ENCODE measurements at regions not wholly inside any gene's neighbourhood (a gene's known extent, or its start where the extent isn't known, plus 50 kb on each side); places are given as distances from the start of the nearest gene placed in this dataset.

DNA sequence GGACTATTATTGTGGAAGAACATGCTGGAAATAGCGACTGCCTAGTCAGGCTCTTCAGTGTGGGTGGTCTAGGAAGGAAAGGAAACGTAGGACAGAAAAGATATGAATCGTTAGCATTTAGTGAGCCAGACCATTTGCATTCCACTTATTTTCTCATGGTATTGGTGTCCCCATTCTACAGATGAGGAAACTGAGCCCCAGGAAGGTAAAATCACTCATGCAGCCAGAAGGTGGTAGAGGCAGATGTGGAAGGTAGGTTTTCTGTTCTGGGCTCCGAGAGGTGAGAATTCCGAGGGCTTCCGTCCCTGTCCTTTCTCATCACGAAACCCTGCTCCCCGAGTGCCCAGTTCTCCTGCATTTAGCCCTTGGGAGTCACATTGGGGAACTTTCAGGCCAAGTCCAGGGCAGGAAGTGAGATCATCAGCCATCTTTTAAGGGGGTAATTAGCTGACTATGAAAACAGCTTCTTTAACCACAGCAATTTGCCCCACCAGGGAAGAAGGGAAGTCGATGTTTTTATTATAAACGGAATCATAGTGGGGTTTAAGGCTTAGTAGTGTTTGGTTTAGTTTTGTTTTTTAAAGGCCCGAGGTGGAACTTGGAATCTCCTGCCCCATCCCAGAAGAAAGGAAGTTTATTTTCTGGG, 110.7 kb upstream of the IRX3 start:
- ATAC-seq, result no peak
- intact Hi-C loops (cut with DNase I), result no loop called here
- no peak for DNase-seq (ENCODE audit: missing footprints)

DNA sequence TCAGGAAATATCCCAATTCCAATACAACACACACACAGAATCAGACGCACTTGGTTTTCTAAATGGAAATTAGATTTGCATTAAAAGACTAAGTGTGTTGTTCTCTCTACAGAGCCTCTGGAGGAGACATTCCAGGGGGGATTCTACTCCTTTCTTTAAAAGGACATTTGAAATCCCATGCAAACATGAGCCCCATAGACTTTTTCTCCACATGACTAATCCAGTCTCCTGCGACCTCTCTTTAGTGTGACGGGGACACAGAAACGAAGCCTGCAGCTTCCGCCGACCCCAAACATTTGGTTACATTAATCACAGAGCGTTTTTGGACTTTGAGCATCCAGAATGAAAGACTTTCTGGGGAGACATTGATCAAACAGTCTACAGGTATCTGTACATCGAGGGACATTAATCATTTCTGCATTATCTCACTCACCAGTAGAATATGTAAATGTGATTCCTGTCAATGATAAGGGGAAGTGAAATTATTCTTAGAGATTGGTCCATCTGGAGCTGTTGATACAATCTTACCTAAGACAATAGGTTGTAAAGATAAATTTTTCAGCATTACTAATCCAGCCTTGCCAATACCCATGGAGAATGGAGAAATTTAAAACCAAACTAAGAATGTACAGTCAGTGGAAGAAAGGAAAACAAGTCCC, 103.4 kb upstream of the IRX3 start:
- intact Hi-C loops (cut with DNase I), result no loop called here
- ATAC-seq (no peak), DNase-seq (ENCODE audit: missing footprints) (no peak)

DNA sequence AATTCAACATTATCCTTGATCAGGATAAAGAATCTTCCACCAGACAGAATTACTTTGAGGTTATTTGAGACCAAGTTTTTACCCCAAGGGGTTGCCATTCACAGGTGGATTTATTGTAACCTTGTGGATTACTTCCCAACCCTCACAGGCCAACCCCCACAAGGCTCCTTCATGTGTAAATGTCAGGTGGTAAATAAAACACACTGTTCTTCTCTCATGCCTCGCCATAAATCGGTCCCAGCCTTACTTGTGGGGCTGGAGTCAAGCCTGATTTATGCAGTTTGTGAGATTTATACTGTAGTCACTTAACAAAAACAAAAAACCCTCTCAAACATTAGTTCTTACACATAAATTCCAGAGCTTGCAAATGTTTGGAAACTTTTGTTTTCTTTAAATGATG, 98.6 kb upstream of the IRX3 start:
- ATAC-seq, result no peak
- intact Hi-C loops (cut with DNase I), result no loop called here
- DNase-seq (ENCODE audit: missing footprints), result no peak

GRCh38 chr16:54381601-54382313, 95.2 kb upstream of the IRX3 start:
- intact Hi-C loops (cut with DNase I), result no loop called here
- ATAC-seq, result no peak

GRCh38 chr16:54375071-54375470, 88.5 kb upstream of the IRX3 start:
- intact Hi-C loops (cut with DNase I), result no loop called here
- ATAC-seq (no peak), DNase-seq (ENCODE audit: missing footprints) (no peak)

More at GRCh38 chr16:54381601-54382313, 95.2 kb upstream of the IRX3 start:
- DNase-seq (ENCODE audit: missing footprints), result no peak

GRCh38 chr16:54373534-54374520, 87.2 kb upstream of the IRX3 start:
- intact Hi-C loops (cut with DNase I), result no loop called here
- DNase-seq (ENCODE audit: missing footprints), result no peak

GRCh38 chr16:54370278-54371040, 83.9 kb upstream of the IRX3 start:
- intact Hi-C loops (cut with DNase I), result no loop called here
- DNase-seq (ENCODE audit: missing footprints), result no peak
- ATAC-seq, result peak; percentile 57

More at GRCh38 chr16:54373534-54374520, 87.2 kb upstream of the IRX3 start:
- no peak for ATAC-seq

GRCh38 chr16:54369861-54370260, 83.3 kb upstream of the IRX3 start:
- no peak for ATAC-seq
- intact Hi-C loops (cut with DNase I), result no loop called here
- DNase-seq (ENCODE audit: missing footprints), result no peak

- DNase-seq (ENCODE audit: missing footprints) (no peak), ATAC-seq (no peak)
- intact Hi-C loops (cut with DNase I), result no loop called here
Observed at GRCh38 chr16:54366943-54367342, 80.4 kb upstream of the IRX3 start.

DNA sequence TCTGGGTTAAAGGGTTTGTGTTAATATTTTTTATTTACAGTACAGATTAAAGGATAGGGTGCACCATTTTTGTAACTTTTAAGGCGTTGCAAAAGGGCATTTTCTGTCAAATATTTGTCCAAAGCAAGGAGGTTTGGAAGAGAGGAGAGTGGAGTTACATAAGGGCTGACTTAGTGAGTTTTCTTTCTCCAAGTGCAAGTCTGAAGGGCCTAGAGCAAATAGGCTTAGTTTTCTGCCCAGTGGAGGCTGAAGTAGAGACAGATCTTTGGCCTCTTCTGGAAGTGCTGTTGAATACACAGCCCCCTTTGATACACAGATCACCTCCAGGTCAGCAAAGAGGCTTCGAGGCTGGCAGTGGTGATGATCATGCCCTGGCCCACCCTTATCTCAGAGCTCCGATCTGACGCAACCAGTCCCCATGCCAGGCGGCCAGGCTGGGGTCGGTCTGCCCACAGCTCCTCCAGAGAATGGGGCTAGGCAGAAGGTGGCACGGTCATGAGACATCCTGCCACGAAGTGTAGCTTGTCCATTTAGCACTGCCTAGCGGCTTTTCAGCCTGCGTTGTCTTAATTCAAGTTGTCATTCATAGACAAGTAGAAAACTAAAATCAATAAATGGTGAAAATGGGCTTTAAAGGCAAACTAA, 79.5 kb upstream of the IRX3 start:
- intact Hi-C loops (cut with DNase I), result no loop called here
- ATAC-seq (no peak), DNase-seq (ENCODE audit: missing footprints) (no peak)

DNA sequence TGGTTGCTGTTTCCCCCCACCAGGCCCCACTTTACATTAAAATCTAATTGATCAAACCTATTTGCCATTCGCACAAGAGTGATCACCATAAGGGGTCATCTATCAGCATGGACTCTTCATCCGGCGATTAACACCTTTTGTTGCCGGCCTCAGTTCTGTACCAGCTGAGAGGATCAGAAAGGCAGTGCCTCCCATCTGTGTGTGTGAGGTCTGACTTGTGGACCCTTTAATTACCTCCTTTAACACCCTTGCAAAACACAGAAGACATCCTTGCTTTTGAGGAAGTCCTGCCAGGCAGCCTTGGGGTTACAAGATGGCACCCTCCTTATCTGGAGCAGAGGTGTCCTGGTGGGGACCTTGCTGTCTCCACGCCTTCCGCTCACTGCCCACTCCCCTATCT, 77.2 kb upstream of the IRX3 start:
- ATAC-seq (no peak), DNase-seq (ENCODE audit: missing footprints) (no peak)
- intact Hi-C loops (cut with DNase I), result no loop called here

GRCh38 chr16:54362591-54363206, 76.1 kb upstream of the IRX3 start:
- intact Hi-C loops (cut with DNase I), result no loop called here
- DNase-seq (ENCODE audit: missing footprints) (no peak), ATAC-seq (no peak)

DNA sequence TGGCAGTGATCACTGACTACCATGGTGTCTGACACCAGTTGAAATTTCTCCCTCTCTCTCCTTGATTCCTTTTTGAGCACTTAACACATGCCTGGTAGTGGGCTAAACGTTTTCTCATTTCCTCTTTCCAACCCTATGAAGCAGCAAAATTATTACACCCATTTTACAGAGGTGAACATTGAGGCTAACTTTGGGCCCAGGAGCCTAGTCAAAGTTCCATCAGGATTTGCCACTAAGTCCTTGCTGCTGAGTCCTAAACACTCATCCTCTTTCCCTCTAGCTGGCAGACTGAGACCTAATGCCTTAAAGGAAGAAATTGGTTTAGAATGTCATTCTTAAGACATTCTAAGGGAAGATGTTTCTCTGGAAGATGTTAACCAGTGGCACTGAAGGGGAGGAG, 74.7 kb upstream of the IRX3 start:
- intact Hi-C loops (cut with DNase I), result no loop called here
- no peak for ATAC-seq
- DNase-seq (ENCODE audit: missing footprints), result no peak

DNA sequence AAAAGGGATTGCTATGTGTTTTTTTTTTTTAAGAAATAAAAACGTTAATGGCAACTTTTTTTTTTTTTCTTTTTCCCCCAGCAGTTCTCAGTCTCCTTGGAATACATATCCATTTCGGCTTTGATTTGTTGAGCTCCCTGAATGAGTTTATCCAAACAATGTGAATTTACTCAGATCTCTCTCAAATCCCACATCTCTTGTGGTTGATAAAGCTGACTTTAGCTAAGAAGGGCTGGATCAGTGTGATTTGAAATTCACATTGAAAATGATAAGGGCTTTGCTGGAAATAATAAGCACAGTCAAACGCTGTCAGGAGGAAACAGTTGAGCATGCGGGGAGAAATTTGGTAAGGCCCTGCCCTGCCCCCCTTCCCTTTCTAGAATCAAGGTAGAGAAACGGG, 74.1 kb upstream of the IRX3 start:
- intact Hi-C loops (cut with DNase I), result no loop called here
- no peak for ATAC-seq

GRCh38 chr16:54359555-54359954, 73.0 kb upstream of the IRX3 start:
- no peak for DNase-seq (ENCODE audit: missing footprints)
- intact Hi-C loops (cut with DNase I), result no loop called here
- no peak for ATAC-seq

More for the DNA sequence above, 74.1 kb upstream of the IRX3 start:
- DNase-seq (ENCODE audit: missing footprints), result no peak

GRCh38 chr16:54359081-54359480, 72.5 kb upstream of the IRX3 start:
- no peak for ATAC-seq
- intact Hi-C loops (cut with DNase I), result no loop called here
- no peak for DNase-seq (ENCODE audit: missing footprints)

DNA sequence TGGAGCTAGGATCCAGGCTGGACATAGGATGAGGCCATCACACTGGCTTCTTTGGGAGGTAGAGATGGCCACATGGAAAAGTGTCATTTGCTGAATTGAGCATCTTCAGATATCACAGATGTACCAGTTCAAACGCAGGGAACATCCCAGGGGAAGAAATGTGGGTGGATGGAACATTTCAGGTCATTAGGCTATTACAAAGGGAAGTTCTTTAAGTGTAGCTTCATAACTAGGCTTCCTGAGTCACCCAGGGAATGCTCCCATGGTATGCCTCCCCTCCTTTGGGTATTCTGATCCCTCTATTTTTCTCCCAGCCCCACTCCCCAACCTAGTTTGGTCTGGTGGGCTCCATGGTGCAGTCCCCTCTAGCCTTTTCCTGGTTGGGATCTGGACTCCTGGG, 69.8 kb upstream of the IRX3 start:
- ATAC-seq, result no peak
- intact Hi-C loops (cut with DNase I), result no loop called here
- no peak for DNase-seq (ENCODE audit: missing footprints)

GRCh38 chr16:54355251-54355650, 68.7 kb upstream of the IRX3 start:
- no peak for DNase-seq (ENCODE audit: missing footprints)
- intact Hi-C loops (cut with DNase I), result no loop called here
- ATAC-seq, result no peak

Measured in Right ventricle myocardium inferior (tissue), 1 donor.